ENCODE measurements at regions not wholly inside any gene's neighbourhood (a gene's known extent, or its start where the extent isn't known, plus 50 kb on each side); places are given as distances from the start of the nearest gene placed in this dataset.

DNA sequence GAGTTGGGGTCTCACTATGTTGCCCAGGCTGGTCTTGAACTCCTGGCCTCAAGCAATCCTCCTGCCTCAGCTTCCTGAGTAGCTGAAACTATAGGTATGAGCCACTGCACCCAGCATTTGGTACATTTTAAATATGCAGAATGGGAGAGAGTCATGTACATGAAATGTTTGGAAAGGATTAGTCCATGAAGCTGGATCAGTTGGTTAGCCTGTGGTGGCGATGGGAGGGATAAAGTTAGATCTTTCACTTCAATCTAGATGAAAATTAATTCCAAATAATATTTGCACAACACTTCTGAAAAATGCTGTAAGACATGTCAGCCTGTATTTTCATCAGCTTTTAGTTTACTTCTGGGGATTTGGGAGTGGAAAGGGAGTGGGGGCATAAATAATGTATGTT lies 188.9 kb downstream of the HUNK start:
- no peaks in the 10 kb centered on the region for H3K9me3 ChIP-seq
- intact Hi-C loops (cut with DNase I): no loop called here
- no peak for DNase-seq
- no peak overlapping the region for H3K27ac ChIP-seq
- no peak overlapping the region for H3K4me3 ChIP-seq
- H3K36me3 ChIP-seq: no peaks in the 10 kb centered on the region
- TF ChIP-seq POLR2A (IDR thresholded peaks at IDR 0.05) (no peak), EP300 (IDR thresholded peaks at IDR 0.05) (no peak)
- TF ChIP-seq, protein P1, sequence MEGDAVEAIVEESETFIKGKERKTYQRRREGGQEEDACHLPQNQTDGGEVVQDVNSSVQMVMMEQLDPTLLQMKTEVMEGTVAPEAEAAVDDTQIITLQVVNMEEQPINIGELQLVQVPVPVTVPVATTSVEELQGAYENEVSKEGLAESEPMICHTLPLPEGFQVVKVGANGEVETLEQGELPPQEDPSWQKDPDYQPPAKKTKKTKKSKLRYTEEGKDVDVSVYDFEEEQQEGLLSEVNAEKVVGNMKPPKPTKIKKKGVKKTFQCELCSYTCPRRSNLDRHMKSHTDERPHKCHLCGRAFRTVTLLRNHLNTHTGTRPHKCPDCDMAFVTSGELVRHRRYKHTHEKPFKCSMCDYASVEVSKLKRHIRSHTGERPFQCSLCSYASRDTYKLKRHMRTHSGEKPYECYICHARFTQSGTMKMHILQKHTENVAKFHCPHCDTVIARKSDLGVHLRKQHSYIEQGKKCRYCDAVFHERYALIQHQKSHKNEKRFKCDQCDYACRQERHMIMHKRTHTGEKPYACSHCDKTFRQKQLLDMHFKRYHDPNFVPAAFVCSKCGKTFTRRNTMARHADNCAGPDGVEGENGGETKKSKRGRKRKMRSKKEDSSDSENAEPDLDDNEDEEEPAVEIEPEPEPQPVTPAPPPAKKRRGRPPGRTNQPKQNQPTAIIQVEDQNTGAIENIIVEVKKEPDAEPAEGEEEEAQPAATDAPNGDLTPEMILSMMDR (IDR thresholded peaks at IDR 0.05): no peak
- H3K27me3 ChIP-seq: no peaks in the 10 kb centered on the region
- no peaks in the 10 kb centered on the region for H3K4me1 ChIP-seq (ENCODE audit: insufficient read depth)
- WGBS, 3 donors: 87 to 97% (median 92%) methylated on average over 1 of the region's 1 CpG

DNA sequence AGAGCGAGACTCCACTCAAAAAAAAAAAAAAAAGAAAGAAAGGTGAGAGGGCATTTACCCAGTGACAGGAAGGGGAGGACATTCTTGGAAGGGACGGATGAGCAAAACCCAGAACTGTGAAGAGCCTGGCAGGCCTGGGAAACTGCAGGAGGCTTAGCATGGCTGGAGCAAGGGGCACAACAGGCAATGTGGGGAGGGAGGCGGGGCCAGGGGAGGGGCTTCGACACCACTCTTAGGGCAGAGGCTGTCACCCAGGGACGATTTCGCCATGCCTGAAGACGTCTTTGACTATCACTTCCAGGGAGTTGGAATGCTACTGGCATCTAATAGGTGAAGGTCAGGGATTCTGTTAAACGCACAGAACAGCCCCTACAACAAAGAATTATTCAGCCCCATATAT lies 184.0 kb downstream of the HUNK start:
- Histone ChIP-seq H3K9me3 (no peaks in the 10 kb centered on the region), H3K4me1 (ENCODE audit: insufficient read depth) (no peaks in the 10 kb centered on the region), H3K4me3 (no peak overlapping the region), H3K27ac (no peak overlapping the region), H3K27me3 (no peaks in the 10 kb centered on the region), H3K36me3 (no peaks in the 10 kb centered on the region)
- DNase-seq: no peak
- no peak for TF ChIP-seq EP300 (IDR thresholded peaks at IDR 0.05)
- TF ChIP-seq, protein P1 (IDR thresholded peaks at IDR 0.05): no peak
- TF ChIP-seq POLR2A (IDR thresholded peaks at IDR 0.05): no peak
- 60 to 68% (median 62%) methylated on average over 8 of the region's 8 CpGs for WGBS, 3 donors
- intact Hi-C loops (cut with DNase I): no loop called here

DNA sequence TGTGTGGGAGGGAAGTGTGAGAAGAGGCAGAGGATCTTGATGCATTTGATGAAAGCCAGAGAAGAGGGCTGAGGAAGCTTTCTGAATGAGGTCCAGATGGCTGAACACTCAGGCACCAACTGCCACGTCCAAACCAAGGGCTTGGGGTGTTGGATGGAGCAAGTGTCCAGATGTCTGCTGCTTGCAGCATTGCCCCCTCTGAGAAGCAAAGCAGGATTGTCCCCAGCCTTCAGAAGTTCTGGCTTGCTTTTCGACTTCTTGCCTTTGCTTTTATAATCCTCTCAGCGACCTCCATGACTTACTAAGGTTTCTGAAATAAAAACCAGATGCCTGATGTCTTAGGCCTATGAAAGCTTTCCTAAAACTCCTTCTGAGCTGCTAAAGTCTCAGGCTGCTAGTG lies 182.5 kb downstream of the HUNK start:
- TF ChIP-seq EP300 (IDR thresholded peaks at IDR 0.05) (no peak), POLR2A (IDR thresholded peaks at IDR 0.05) (no peak)
- TF ChIP-seq, protein P1 (IDR thresholded peaks at IDR 0.05): no peak
- H3K4me1 ChIP-seq (ENCODE audit: insufficient read depth): no peaks in the 10 kb centered on the region
- H3K27ac ChIP-seq: no peak overlapping the region
- H3K9me3 ChIP-seq: no peaks in the 10 kb centered on the region
- intact Hi-C loops (cut with DNase I): no loop called here
- no peaks in the 10 kb centered on the region for H3K27me3 ChIP-seq
- DNase-seq: no peak
- no peak overlapping the region for H3K4me3 ChIP-seq
- 33 to 36% (median 34%) methylated on average over 3 of the region's 3 CpGs for WGBS, 3 donors
- no peaks in the 10 kb centered on the region for H3K36me3 ChIP-seq

All from ovary (tissue), 7 donors.